ENCODE measurements at regions not wholly inside any gene's neighbourhood (a gene's known extent, or its start where the extent isn't known, plus 50 kb on each side); places are given as distances from the start of the nearest gene placed in this dataset.

DNA sequence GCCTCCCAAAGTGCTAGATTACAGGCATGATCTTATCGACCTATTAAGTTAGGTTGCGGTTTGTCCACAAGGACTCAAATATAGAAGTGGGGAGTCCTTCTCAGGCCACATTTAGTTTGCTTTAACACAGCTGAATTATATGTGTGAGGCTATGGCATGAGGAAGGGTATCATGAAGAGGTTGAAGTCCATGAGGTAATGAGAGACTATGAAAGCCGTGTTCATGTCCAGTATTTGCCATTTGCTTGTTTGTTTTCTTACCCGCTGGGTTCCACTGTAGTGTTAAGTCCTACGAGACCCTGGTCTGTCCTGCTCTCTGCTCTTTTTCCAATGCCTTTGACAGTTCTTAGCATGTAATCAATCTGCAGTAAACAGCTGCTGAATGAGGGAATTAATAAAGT lies 1072.4 kb upstream of the EEF2KMT start:
- Histone ChIP-seq H3K36me3 (no peaks in the 10 kb centered on the region), H3K4me3 (no peak overlapping the region), H3K4me1 (no peaks in the 10 kb centered on the region), H3K27ac (no peak overlapping the region), H3K27me3 (no peaks in the 10 kb centered on the region), H3K9me3 (no peaks in the 10 kb centered on the region)
- 65 to 83% methylated on average over 5 of the region's 5 CpGs for WGBS, 2 donors
- TF ChIP-seq, protein P1, sequence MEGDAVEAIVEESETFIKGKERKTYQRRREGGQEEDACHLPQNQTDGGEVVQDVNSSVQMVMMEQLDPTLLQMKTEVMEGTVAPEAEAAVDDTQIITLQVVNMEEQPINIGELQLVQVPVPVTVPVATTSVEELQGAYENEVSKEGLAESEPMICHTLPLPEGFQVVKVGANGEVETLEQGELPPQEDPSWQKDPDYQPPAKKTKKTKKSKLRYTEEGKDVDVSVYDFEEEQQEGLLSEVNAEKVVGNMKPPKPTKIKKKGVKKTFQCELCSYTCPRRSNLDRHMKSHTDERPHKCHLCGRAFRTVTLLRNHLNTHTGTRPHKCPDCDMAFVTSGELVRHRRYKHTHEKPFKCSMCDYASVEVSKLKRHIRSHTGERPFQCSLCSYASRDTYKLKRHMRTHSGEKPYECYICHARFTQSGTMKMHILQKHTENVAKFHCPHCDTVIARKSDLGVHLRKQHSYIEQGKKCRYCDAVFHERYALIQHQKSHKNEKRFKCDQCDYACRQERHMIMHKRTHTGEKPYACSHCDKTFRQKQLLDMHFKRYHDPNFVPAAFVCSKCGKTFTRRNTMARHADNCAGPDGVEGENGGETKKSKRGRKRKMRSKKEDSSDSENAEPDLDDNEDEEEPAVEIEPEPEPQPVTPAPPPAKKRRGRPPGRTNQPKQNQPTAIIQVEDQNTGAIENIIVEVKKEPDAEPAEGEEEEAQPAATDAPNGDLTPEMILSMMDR (IDR thresholded peaks at IDR 0.05): no peak
- intact Hi-C loops (cut with DNase I): no loop called here
- DNase-seq (no peak), FAIRE-seq (no peak), ATAC-seq (no peak)

DNA sequence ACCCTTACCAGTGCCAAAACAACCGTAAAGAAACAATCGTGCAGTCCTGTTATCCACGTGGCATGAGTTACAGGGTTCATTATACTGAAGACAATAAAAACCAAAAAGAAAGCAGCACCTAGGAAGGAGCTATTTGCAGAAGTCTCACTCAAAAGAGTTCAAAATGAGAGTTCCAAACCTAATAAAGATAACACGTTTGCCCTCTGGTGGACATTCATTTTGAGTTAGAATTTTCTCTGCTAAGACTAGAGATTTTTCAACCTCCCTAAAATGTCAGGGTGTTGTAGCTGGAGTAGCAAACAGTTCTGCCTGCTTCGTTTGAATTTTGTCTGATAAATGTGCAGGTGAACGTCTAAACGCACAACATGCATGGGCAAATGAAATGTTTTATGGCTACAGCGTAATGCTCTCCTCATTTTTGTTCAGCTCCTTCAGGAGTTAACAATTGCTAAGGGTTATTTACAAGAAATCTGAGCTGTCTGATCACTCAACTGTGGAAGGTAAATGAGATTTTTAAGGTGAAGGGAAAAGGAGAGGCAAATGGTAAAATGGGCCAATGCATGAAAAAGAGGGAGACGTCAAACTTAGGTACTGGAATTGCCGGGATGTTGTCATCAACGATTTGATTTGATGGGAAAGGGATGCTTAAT lies 1067.9 kb upstream of the EEF2KMT start:
- no peak overlapping the region for H3K4me3 ChIP-seq
- no peaks in the 10 kb centered on the region for H3K9me3 ChIP-seq
- no peak for ATAC-seq
- WGBS, 2 donors: 39 to 45% methylated on average over 11 of the region's 11 CpGs
- FAIRE-seq: no peak
- no peaks in the 10 kb centered on the region for H3K4me1 ChIP-seq
- intact Hi-C loops (cut with DNase I): no loop called here
- H3K27me3 ChIP-seq: peaks cover 0 to 3% (median 0%) of the 10 kb centered on the region in 4 donors
- H3K27ac ChIP-seq: no peak overlapping the region
- no peak for DNase-seq
- TF ChIP-seq, protein P1 (IDR thresholded peaks at IDR 0.05): no peak
- H3K36me3 ChIP-seq: no peaks in the 10 kb centered on the region

DNA sequence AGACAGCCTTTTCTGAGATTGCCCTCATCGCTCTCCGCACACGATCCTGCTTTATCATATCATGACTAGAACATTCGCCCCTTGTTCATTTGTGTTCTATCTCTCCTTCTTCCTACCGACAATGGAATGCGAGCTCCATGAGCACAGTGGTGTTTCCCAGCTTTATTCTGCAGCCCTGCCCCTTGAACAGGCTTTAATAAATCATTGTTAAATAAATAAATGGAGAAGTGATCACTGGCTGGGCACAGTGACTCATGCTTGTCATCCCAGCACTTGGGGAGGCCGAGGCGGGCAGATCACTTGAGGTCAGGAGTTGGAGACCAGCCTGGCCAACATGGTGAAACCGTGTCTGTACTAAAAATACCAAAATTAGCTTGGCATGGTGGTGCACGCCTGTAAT lies 1063.3 kb upstream of the EEF2KMT start:
- TF ChIP-seq, protein P1 (IDR thresholded peaks at IDR 0.05): no peak
- H3K27ac ChIP-seq: no peak overlapping the region
- ATAC-seq (no peak), DNase-seq (no peak), FAIRE-seq (no peak)
- no peaks in the 10 kb centered on the region for H3K36me3 ChIP-seq
- peaks cover 0 to 3% (median 0%) of the 10 kb centered on the region in 4 donors for H3K27me3 ChIP-seq
- no peaks in the 10 kb centered on the region for H3K9me3 ChIP-seq
- intact Hi-C loops (cut with DNase I): no loop called here
- H3K4me1 ChIP-seq: no peaks in the 10 kb centered on the region
- 49 to 67% methylated on average over 10 of the region's 10 CpGs for WGBS, 2 donors
- no peak overlapping the region for H3K4me3 ChIP-seq

DNA sequence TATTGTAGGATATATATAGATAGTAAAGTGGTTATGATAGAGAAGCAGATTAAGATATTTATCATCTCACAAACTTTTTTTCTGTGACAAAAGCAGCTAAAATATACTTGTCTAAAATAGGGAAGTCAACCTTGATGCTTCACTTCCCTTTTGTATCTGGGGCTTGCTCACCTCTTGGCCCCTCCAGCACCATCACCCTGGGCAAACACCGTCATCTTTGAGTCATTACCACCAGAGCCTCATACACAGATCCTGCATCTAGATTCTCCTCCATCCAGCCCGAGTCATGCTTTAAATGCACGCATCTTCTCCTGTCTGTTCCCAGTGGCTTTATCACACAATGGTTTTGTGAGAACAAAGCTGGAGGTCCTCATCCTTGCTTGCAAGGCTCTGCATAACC lies 1062.7 kb upstream of the EEF2KMT start:
- WGBS, 2 donors: 54 to 71% methylated on average over 3 of the region's 3 CpGs
- FAIRE-seq: no peak

DNA sequence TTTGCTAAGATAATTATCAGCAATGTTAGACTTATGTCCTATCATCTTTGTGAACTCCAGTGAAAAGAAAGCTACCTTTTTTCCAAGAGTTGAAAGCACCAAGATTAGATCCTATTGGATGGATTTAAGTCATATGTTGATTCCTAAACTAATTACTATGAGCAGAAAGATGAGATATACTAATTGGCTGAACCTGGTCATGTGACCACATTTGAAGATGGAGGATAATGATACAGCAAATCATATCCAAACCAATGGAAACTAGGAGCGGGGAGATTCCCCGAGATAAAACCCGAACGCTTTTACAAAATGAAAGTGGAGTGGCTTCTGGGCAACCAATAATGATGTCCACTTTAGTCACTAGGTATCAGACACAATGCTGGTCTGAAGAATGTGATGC lies 1060.2 kb upstream of the EEF2KMT start:
- FAIRE-seq: no peak
- H3K4me3 ChIP-seq: no peak overlapping the region
- H3K4me1 ChIP-seq: no peaks in the 10 kb centered on the region
- H3K36me3 ChIP-seq: no peaks in the 10 kb centered on the region
- 78 to 85% methylated on average over 4 of the region's 4 CpGs for WGBS, 2 donors
- no peaks in the 10 kb centered on the region for H3K9me3 ChIP-seq
- ATAC-seq: no peak
- no peak for DNase-seq
- intact Hi-C loops (cut with DNase I): no loop called here
- TF ChIP-seq, protein P1 (IDR thresholded peaks at IDR 0.05): no peak
- no peaks in the 10 kb centered on the region for H3K27me3 ChIP-seq
- no peak overlapping the region for H3K27ac ChIP-seq

More for the DNA sequence above, 1062.7 kb upstream of the EEF2KMT start:
- Histone ChIP-seq H3K27ac (no peak overlapping the region), H3K4me3 (no peak overlapping the region), H3K36me3 (no peaks in the 10 kb centered on the region), H3K9me3 (no peaks in the 10 kb centered on the region), H3K27me3 (peaks cover 0 to 3% (median 0%) of the 10 kb centered on the region in 4 donors), H3K4me1 (no peaks in the 10 kb centered on the region)
- intact Hi-C loops (cut with DNase I): no loop called here
- TF ChIP-seq, protein P1 (IDR thresholded peaks at IDR 0.05): no peak
- ATAC-seq (no peak), DNase-seq (no peak)
